Fibroblast of skin of back (primary cell): ENCODE measurements at regions not wholly inside any gene's neighbourhood (a gene's known extent, or its start where the extent isn't known, plus 50 kb on each side); places are given as distances from the start of the nearest gene placed in this dataset.
"Not testable (repeated sequence)": the region's sequence is repeated elsewhere in the genome, so short reads cannot be mapped to it uniquely, and the experiment has no call there.

Source experiments
- DNase-seq: peaks from one replicate; pipeline ENCODE4 v3.0.0-alpha.2; 2013

DNA sequence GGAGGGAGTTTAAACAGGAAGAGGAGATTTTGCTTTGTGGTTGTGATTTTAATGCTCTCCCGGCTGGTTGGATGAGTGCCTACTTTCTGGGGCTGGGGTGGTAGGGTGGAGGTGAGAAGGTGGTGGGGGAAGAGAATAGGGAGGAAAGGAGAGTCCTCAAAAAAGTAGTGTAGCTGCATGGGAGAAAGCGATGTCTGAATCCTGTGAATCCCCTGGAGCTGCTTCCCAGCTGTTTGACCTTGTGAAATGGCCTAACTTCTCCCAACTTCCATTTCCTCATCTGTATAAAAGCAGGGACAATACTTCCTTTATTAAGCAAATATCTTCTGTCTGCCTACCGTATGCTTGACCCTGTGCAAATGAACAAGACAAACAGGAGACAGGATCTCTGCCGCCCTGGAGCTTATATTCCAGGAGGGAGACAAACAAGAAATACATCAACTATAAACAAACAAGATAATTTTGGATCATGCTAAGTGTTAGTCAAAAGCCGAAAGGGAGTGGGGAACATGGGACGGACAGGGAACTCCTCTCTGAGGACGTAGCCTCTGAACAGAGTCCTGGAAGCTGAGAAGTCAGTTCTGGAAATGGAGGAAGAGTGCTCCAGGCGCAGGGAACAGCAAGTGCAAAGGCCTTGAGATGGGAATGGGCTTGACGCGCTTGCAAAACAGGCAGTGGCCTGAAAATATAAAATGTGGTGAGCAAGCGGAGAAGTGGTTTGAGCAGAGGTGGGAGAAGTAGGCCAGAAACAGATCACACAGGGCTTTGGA lies 103.5 kb downstream of the SPRY4 start:
- no peak for DNase-seq

- no peak for DNase-seq
These were observed 105.7 kb downstream of the SPRY4 start for GRCh38 chr5:142219146-142219545.

DNA sequence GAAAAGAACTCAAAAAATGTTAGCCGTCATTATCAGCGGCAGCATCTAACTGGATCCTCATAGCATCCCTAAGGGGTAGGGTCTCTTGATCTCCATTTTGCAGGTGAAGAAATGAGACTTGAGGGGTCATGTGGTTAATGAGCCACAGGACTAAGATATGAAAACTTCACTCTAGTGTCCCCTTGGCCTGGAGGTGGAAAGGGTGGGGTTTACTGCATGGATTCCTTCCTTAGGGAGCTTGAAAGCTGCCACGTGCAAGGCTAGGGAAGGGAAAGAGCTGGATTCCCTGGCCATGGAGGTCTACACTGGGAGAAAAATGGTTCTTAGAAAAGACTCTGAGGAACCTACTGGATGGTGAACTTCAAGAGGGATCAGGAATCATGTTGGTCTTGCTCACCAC lies 107.9 kb downstream of the SPRY4 start:
- no peak for DNase-seq

- peak; percentile 99 for DNase-seq
These were observed 107.5 kb downstream of the NDFIP1 start for GRCh38 chr5:142215915-142216681.

- no peak for DNase-seq
These were observed 104.5 kb downstream of the NDFIP1 start for GRCh38 chr5:142213077-142213476.

GRCh38 chr5:142211918-142212317 lies 103.3 kb downstream of the NDFIP1 start:
- DNase-seq = no peak

GRCh38 chr5:142210864-142211412 lies 102.4 kb downstream of the NDFIP1 start:
- no peak for DNase-seq

GRCh38 chr5:142210011-142210410 lies 101.4 kb downstream of the NDFIP1 start:
- DNase-seq = no peak

DNA sequence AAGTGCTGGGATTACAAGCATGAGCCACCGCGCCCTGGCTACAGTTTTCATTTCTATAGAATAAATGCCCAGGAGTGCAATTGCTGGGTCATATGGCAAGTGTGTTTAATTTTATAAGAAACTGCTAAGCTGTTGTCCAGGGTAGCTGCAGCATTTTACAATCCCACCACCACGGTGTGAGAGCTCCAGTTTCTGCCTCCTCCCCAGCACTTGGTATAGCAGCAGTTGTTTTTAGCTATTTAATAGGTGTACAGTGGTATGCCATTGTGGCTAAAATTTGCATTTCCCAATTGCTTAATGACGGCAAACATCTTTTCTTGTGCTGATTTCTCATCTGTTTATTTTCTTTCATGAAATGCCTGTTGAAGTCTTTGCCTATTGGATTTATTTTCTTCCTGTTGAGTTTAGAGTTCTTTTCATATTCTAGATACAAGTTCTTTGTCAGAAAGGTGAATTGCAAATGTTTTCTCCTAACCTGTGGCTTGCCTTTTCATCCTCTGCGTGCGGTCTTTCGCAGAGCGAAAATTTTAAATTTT lies 100.3 kb downstream of the NDFIP1 start:
- no peak for DNase-seq

GRCh38 chr5:142208244-142208643 lies 99.7 kb downstream of the NDFIP1 start:
- DNase-seq = not testable (repeated sequence)

DNA sequence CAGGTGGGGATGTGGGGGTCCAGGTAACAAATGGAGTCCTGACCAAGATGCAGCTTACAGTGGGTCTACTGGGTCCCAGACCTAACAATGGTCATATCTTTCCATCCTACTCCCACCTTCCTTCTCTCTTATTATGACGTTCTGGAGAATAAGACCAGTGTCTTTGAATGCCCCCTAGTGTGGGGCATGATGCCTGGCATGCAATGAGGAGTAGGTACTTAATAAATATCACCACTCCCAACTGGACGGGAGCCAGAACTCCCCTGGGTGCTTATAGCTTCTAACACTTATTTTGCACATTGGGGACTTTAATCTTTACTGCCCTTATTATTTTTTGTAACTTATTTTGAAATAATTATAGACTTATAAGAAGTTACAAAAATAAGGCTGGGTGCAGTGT lies 98.2 kb downstream of the NDFIP1 start:
- DNase-seq = no peak

DNA sequence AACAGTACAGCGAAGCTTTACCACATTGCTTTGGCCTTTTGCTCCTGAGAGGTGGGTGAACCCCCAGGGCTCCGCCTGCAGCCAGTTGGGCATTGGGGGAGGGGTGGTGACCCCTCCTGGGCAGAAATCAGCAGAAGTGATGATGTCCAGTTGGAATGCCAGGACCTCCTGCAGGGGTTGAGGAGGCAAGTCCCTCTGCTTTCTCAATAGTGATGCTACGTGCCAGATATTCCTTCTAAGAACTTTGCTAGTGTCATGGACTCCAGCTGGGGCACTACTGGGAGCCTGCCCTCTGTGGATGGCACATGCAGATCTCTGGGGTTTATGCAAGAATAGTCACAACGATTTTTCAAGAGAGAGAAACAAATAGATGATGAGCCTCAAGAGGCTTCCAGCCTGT lies 95.6 kb downstream of the NDFIP1 start:
- no peak for DNase-seq
